Right lobe of liver (tissue), 6 donors: ENCODE measurements at regions not wholly inside any gene's neighbourhood (a gene's known extent, or its start where the extent isn't known, plus 50 kb on each side); places are given as distances from the start of the nearest gene placed in this dataset.
A peak's percentile ranks its signal among the peaks of the same experiment; 100 is the strongest.
"Not testable (repeated sequence)": the region's sequence is repeated elsewhere in the genome, so short reads cannot be mapped to it uniquely, and the experiment has no call there.

Experiments
- ATAC-seq, 4 donors: fragments of 200-7000 bp; cut with Tn5 transposase; one replicate each; pipeline ENCODE4 v1.9.1; 2020; ENCODE audit warnings: mild to moderate bottlenecking in 4 of 4, moderate library complexity in 4 of 4
- DNase-seq, 3 donors: peaks; one replicate each; pipeline ENCODE4 v3.0.0-alpha.2; 2020
- H3K27ac ChIP-seq, 3 donors: fragments of 200-600 bp; one replicate each; pipeline ENCODE4 v1.8.0; 2022
- H3K27me3 ChIP-seq, 2 donors: fragments of 200-600 bp; one replicate each; pipeline ENCODE4 v1.8.0; 2022
- H3K36me3 ChIP-seq, 4 donors: fragments of 200-600 bp; sonication (generic) in 1 of 4; one replicate each; pipeline versions ENCODE4 v1.5.1 to v1.8.0; 2017 to 2022; ENCODE audit warnings: control low read depth in 1 of 4
- H3K4me1 ChIP-seq, 4 donors: fragments of 200-600 bp; sonication (generic) in 1 of 4; one replicate each; pipeline versions ENCODE4 v1.5.1 to v1.8.0; 2017 to 2022; ENCODE audit warnings: control low read depth in 1 of 4
- H3K4me3 ChIP-seq, 3 donors: fragments of 200-600 bp; one replicate each; pipeline ENCODE4 v1.8.0; 2022
- H3K9me3 ChIP-seq, 4 donors: fragments of 200-600 bp; sonication (generic) in 1 of 4; one replicate each; pipeline versions ENCODE4 v1.5.1 to v1.8.0; 2017 to 2022; ENCODE audit warnings: control low read depth in 1 of 4
- CTCF ChIP-seq, 4 donors: fragments of 200-600 bp in 3 of 4; fragments of 450-650 bp in 1 of 4; IDR thresholded peaks; one replicate each; pipeline versions ENCODE4 v1.5.1 to v1.8.0; 2016 to 2022; ENCODE audit warnings: antibody characterized with exemption in 4 of 4, mild to moderate bottlenecking in 2 of 4
- POLR2A ChIP-seq: fragments of 450-650 bp; IDR thresholded peaks from one replicate; pipeline ENCODE4 v1.6.1; 2017; ENCODE audit warnings: antibody characterized with exemption, mild to moderate bottlenecking
- WGBS: methylation state at CpG from one replicate; pipeline ENCODE4 v1.1.6; 2018; ENCODE audit warnings: low coverage, low lambda C conversion rate; ENCODE audit not compliant: insufficient coverage; ENCODE audit errors: missing lambda C conversion rate; 5-methylcytosine and 5-hydroxymethylcytosine counted together
- intact Hi-C, 2 donors: fragments of 100-400 bp; cut with DNase I; formaldehyde crosslinking; loops; one replicate each; pipeline versions ENCODE4 v1.11.2 to v1.14.1; 2022
- donor health status: DM: no; HTN: yes; CAD: no.
- donor health status: DM: no; HTN: no; CAD: no.
- donor health status: DM: no; HTN: no; CAD: no.
- donor health status: DM: no; HTN: yes; CAD: no.
- donor health status: DM: no; HTN: yes; CAD: no.

- H3K27ac ChIP-seq, H3K4me1 ChIP-seq, ATAC-seq, intact Hi-C loops, H3K9me3 ChIP-seq, H3K27me3 ChIP-seq, H3K36me3 ChIP-seq, DNase-seq, H3K4me3 ChIP-seq: not testable (repeated sequence)
- WGBS: 35% methylated on average over 4 of the region's 4 CpGs
Measured at GRCh38 chr21:10418250-10419048, 102.9 kb upstream of the TPTE start.

- H3K9me3 ChIP-seq, ATAC-seq, DNase-seq, intact Hi-C loops, H3K36me3 ChIP-seq, H3K4me3 ChIP-seq, H3K27ac ChIP-seq, H3K27me3 ChIP-seq, H3K4me1 ChIP-seq: not testable (repeated sequence)
- WGBS: 47% methylated on average over 4 of the region's 4 CpGs
Measured at GRCh38 chr21:10421199-10421598, 100.2 kb upstream of the TPTE start.

- DNase-seq, H3K36me3 ChIP-seq, intact Hi-C loops, H3K27ac ChIP-seq, H3K9me3 ChIP-seq, H3K27me3 ChIP-seq, H3K4me1 ChIP-seq, H3K4me3 ChIP-seq, ATAC-seq: not testable (repeated sequence)
- WGBS: 20% methylated on average over 2 of the region's 2 CpGs
Measured at GRCh38 chr21:10421601-10422000, 99.8 kb upstream of the TPTE start.

- H3K9me3 ChIP-seq, H3K4me1 ChIP-seq, H3K36me3 ChIP-seq, H3K4me3 ChIP-seq, intact Hi-C loops, H3K27ac ChIP-seq, H3K27me3 ChIP-seq, DNase-seq: not testable (repeated sequence)
- WGBS: 38% methylated on average over 4 of the region's 4 CpGs
- ATAC-seq: peak in 3 of 4 donors; percentile 6 to 9 (median 7)
Measured at GRCh38 chr21:10424097-10424886, 97.1 kb upstream of the TPTE start.

- H3K36me3 ChIP-seq, H3K9me3 ChIP-seq, H3K27me3 ChIP-seq, H3K27ac ChIP-seq, H3K4me1 ChIP-seq, DNase-seq, H3K4me3 ChIP-seq, intact Hi-C loops: not testable (repeated sequence)
- WGBS: 17% methylated on average over 2 of the region's 2 CpGs
- peak in 3 of 4 donors; percentile 7 to 15 (median 13) for ATAC-seq
Measured at GRCh38 chr21:10424887-10425145, 96.6 kb upstream of the TPTE start.

GRCh38 chr21:10425856-10426255 is 95.5 kb upstream of the TPTE start:
- no peaks in the 10 kb centered on the region for H3K9me3 ChIP-seq
- DNase-seq (no peak), ATAC-seq (no peak)
- 49% methylated on average over 3 of the region's 3 CpGs for WGBS
- no peaks in the 10 kb centered on the region for H3K4me1 ChIP-seq
- no peak overlapping the region for H3K4me3 ChIP-seq
- H3K27me3 ChIP-seq: no peaks in the 10 kb centered on the region
- intact Hi-C loops: no loop called here
- H3K36me3 ChIP-seq: no peaks in the 10 kb centered on the region
- H3K27ac ChIP-seq: no peak overlapping the region
- TF ChIP-seq CTCF (IDR thresholded peaks at IDR 0.05) (no peak), POLR2A (no peak)

- DNase-seq, H3K4me3 ChIP-seq, H3K9me3 ChIP-seq, intact Hi-C loops, H3K27ac ChIP-seq, H3K27me3 ChIP-seq, H3K36me3 ChIP-seq, H3K4me1 ChIP-seq: not testable (repeated sequence)
- peak in 1 of 4 donors; percentile 5 for ATAC-seq
- 13% methylated on average over 2 of the region's 2 CpGs for WGBS
Measured at GRCh38 chr21:10426812-10427211, 94.6 kb upstream of the TPTE start.

- intact Hi-C loops, H3K4me1 ChIP-seq, H3K36me3 ChIP-seq, H3K27me3 ChIP-seq, DNase-seq, H3K9me3 ChIP-seq, H3K4me3 ChIP-seq, H3K27ac ChIP-seq: not testable (repeated sequence)
- ATAC-seq: peak in 3 of 4 donors; percentile 2 to 16 (median 3)
- 44% methylated on average over 6 of the region's 6 CpGs for whole genome bisulfite sequencing
Measured at GRCh38 chr21:10427277-10427676, 94.1 kb upstream of the TPTE start.

GRCh38 chr21:10428981-10429534 is 92.3 kb upstream of the TPTE start:
- H3K27ac ChIP-seq, H3K4me3 ChIP-seq, H3K27me3 ChIP-seq, H3K4me1 ChIP-seq, H3K36me3 ChIP-seq, intact Hi-C loops, DNase-seq, H3K9me3 ChIP-seq: not testable (repeated sequence)
- ATAC-seq: peak in 1 of 4 donors; percentile 5
- 7% methylated on average over 1 of the region's 1 CpG for WGBS
